Body of pancreas (tissue), 4 donors: ENCODE measurements at regions not wholly inside any gene's neighbourhood (a gene's known extent, or its start where the extent isn't known, plus 50 kb on each side); places are given as distances from the start of the nearest gene placed in this dataset.
"Not testable (repeated sequence)": the region's sequence is repeated elsewhere in the genome, so short reads cannot be mapped to it uniquely, and the experiment has no call there.

Source experiments
- ATAC-seq: fragments of 150-250 bp; one replicate; pipeline ENCODE4 v1.9.1; 2016
- DNase-seq, 4 donors: peaks; one replicate each; pipeline ENCODE4 v3.0.0-alpha.2; 2019
- H3K27ac ChIP-seq, 4 donors: fragments of 200-600 bp; sonication (generic); 1 replicate in 3 of 4; 2 replicates in 1 of 4; pipeline versions ENCODE4 v1.5.1 to v1.6.1; 2016 to 2019; ENCODE audit warnings: mild to moderate bottlenecking in 1 of 4, mixed read lengths in 1 of 4, moderate library complexity in 1 of 4
- H3K27me3 ChIP-seq, 2 donors: fragments of 200-600 bp; sonication (generic); one replicate each; pipeline ENCODE4 v1.6.0; 2016; ENCODE audit warnings: mild to moderate bottlenecking in 1 of 2
- H3K36me3 ChIP-seq, 2 donors: fragments of 200-600 bp; sonication (generic); replicated peaks in 1 of 2; 2 replicates each; pipeline ENCODE4 v1.5.1; 2016; ENCODE audit warnings: low read depth in 2 of 2; ENCODE audit not compliant: insufficient read depth in 1 of 2
- H3K4me1 ChIP-seq: fragments of 200-600 bp; sonication (generic); one replicate; pipeline ENCODE4 v1.6.0; 2016
- H3K4me3 ChIP-seq, 2 donors: fragments of 200-600 bp; sonication (generic); 1 replicate in 1 of 2; 2 replicates in 1 of 2; pipeline ENCODE4 v1.5.1; 2016 to 2019
- H3K9me3 ChIP-seq, 3 donors: fragments of 200-600 bp; sonication (generic); 1 replicate in 2 of 3; 2 replicates in 1 of 3; pipeline ENCODE4 v1.5.1; 2016
- POLR2A ChIP-seq, 3 donors: fragments of 450-650 bp; IDR thresholded peaks; one replicate each; pipeline ENCODE4 v1.6.1; 2016; ENCODE audit warnings: antibody characterized with exemption in 3 of 3, mild to moderate bottlenecking in 2 of 3
- WGBS, 2 donors: methylation state at CpG; one replicate each; pipeline ENCODE4 v1.1.5; 2017; 5-methylcytosine and 5-hydroxymethylcytosine counted together
- intact Hi-C: fragments of 100-400 bp; cut with DNase I; formaldehyde crosslinking; loops from one replicate; pipeline ENCODE4 v1.15.1; 2023
- TF ChIP-seq, protein P1 (sequence below), 7 experiments: fragments of 450-650 bp in 4 of 7; fragments of 200-600 bp in 3 of 7; sonication (generic) in 3 of 7; IDR thresholded peaks; one replicate each; pipeline ENCODE4 v1.5.1; 2016 to 2019; ENCODE audit warnings: antibody characterized with exemption in 7 of 7

DNA sequence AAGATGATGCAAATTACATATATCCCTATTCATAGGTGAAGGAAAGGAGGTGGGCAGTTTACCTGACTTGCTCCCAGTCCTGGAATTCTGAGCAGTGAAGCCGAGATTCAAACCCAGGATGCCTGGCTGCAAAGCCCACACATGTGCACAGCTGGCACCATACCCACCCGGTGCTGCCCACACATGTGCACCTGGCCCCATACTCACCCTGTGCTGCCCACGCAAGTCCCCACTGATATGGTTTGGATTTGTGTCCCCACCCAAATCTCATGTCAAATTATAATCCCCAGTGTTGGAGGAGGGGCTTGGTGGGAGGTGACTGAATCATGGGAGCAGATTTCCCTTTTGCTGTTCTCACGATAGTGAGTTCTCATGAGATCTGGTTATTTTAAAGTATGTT is 179.2 kb upstream of the C14orf180 start:
- intact Hi-C loops: no loop called here
- DNase-seq: no peak
- no peaks in the 10 kb centered on the region for H3K27me3 ChIP-seq
- TF ChIP-seq, protein P1, sequence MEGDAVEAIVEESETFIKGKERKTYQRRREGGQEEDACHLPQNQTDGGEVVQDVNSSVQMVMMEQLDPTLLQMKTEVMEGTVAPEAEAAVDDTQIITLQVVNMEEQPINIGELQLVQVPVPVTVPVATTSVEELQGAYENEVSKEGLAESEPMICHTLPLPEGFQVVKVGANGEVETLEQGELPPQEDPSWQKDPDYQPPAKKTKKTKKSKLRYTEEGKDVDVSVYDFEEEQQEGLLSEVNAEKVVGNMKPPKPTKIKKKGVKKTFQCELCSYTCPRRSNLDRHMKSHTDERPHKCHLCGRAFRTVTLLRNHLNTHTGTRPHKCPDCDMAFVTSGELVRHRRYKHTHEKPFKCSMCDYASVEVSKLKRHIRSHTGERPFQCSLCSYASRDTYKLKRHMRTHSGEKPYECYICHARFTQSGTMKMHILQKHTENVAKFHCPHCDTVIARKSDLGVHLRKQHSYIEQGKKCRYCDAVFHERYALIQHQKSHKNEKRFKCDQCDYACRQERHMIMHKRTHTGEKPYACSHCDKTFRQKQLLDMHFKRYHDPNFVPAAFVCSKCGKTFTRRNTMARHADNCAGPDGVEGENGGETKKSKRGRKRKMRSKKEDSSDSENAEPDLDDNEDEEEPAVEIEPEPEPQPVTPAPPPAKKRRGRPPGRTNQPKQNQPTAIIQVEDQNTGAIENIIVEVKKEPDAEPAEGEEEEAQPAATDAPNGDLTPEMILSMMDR (IDR thresholded peaks at IDR 0.05): no peak
- no peak for TF ChIP-seq POLR2A (IDR thresholded peaks at IDR 0.05)
- 58 to 75% methylated on average over 4 of the region's 4 CpGs for WGBS, 2 donors
- H3K27ac ChIP-seq: no peak overlapping the region
- H3K36me3 ChIP-seq: no peaks in the 10 kb centered on the region
- no peaks in the 10 kb centered on the region for H3K4me1 ChIP-seq
- no peak for ATAC-seq
- no peak overlapping the region for H3K4me3 ChIP-seq
- peaks cover 0 to 13% (median 0%) of the 10 kb centered on the region in 3 donors for H3K9me3 ChIP-seq

DNA sequence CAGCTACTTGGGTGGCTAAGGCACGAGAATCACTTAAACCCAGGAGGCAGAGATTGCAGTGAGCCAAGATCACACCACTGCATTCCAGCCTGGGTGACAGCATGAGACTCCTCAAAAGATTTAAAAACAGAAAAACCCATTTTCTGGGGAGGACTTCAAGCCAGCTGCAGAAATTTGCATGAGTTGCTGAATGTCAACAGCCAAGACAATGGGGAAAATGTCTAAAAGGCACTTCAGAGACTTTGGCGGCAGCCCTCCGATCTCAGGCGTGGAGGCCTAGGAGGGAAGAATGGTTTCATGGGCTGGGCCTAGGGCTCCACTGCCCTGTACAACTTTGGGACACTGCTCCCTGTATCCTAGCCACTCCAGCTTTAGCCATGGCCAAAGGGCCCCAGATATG is 177.8 kb upstream of the C14orf180 start:
- Histone ChIP-seq H3K4me3 (no peak overlapping the region), H3K9me3 (peaks cover 0 to 8% (median 0%) of the 10 kb centered on the region in 3 donors), H3K4me1 (no peaks in the 10 kb centered on the region), H3K27me3 (no peaks in the 10 kb centered on the region), H3K36me3 (no peaks in the 10 kb centered on the region), H3K27ac (no peak overlapping the region)
- no peak for DNase-seq
- intact Hi-C loops: no loop called here
- no peak for ATAC-seq
- 86 to 89% methylated on average over 2 to 4 of the region's 4 CpGs for WGBS, 2 donors
- TF ChIP-seq POLR2A (IDR thresholded peaks at IDR 0.05): no peak
- TF ChIP-seq, protein P1 (IDR thresholded peaks at IDR 0.05): no peak

DNA sequence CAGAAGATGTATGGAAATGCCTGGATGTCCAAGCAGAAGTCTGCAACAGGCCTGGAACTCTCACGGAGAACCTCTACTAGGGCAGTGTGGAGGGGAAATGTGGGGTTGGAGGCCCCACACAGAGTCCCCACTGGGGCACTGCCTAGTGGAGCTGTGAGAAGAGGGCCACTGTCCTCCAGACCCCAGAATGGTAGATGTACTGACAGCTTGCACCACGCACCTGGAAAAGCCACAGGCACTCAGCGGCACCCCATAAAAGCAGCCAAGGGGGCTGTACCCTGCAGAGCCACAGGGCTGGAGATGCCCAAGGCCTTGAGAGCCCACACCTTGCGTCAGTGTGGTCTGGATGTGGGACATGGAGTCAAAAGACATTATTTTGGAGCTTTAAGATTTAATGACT is 177.3 kb upstream of the C14orf180 start:
- DNase-seq, intact Hi-C loops, ATAC-seq, H3K4me3 ChIP-seq, H3K4me1 ChIP-seq, H3K27ac ChIP-seq, H3K9me3 ChIP-seq, H3K27me3 ChIP-seq, H3K36me3 ChIP-seq: not testable (repeated sequence)
- 86 to 91% methylated on average over 1 to 4 of the region's 4 CpGs for WGBS, 2 donors

DNA sequence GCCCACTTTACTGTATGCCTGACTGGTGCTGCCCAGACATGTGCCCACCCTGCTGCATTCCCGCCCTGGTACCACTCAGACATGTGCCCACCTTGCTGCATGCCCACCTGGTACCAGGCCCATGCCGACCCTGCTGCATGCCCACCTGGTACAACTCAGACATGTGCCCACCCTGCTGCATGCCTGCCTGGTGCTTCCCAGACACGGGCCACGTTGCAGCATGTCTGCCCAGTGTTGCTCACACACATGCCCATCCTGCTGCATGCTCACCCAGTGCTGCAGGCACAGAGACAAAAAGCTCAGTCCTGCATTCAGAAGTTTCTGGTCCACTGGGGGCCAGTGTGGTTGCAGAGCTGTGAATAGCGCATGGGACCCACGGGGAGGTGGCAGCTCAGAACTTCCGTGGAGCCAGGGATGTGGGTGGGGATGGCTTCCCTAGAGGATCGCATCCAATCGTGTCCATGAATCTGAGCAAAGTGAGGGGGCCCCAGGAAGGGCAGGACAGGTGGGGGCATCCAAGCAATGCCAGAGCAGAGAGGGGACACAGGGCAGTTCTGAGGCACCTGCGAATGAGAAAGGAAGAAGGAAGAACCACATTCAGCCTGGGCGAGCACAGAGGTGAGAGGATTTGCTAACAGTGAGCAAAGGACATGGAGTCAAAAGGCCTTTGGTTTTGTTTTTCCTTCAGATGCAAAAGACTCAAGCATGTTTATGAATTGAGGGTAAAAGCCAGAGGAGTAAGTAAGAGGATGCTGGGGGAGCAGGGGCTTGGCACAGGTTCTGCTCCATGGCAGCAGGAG is 175.9 kb upstream of the C14orf180 start:
- Histone ChIP-seq H3K27ac (no peak overlapping the region), H3K36me3 (no peaks in the 10 kb centered on the region), H3K4me3 (no peak overlapping the region), H3K4me1 (no peaks in the 10 kb centered on the region), H3K9me3 (no peaks in the 10 kb centered on the region), H3K27me3 (no peaks in the 10 kb centered on the region)
- intact Hi-C loops: no loop called here
- WGBS, 2 donors: 76 to 81% methylated on average over 4 to 11 of the region's 11 CpGs
- TF ChIP-seq, protein P1 (IDR thresholded peaks at IDR 0.05): no peak
- TF ChIP-seq POLR2A (IDR thresholded peaks at IDR 0.05): no peak
- DNase-seq (no peak), ATAC-seq (no peak)

DNA sequence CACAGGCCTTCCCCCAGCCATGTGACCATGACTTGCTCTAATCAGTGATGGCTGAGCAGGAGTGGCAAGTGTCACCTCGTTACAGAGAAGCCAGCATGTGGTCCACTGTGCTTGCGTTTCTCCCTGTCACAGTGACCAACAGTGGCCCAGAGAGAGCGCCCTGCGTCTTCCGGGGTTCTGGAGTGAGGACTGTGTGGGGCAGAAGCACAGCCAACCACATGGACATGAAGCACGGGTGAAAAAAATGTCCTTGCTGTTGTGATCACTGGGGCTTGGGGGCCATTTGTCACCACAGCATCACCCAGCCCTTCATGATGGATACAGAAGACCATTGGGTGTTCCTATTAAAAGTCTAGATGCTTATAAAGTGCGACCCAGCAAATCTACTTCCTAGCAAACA is 174.6 kb upstream of the C14orf180 start:
- WGBS, 2 donors: 73 to 75% methylated on average over 6 to 7 of the region's 7 CpGs
- Histone ChIP-seq H3K27ac (no peak overlapping the region), H3K27me3 (no peaks in the 10 kb centered on the region), H3K9me3 (no peaks in the 10 kb centered on the region), H3K36me3 (no peaks in the 10 kb centered on the region), H3K4me3 (no peak overlapping the region), H3K4me1 (no peaks in the 10 kb centered on the region)
- ATAC-seq (no peak), DNase-seq (no peak)
- intact Hi-C loops: no loop called here
- no peak for TF ChIP-seq POLR2A (IDR thresholded peaks at IDR 0.05)
- TF ChIP-seq, protein P1 (IDR thresholded peaks at IDR 0.05): no peak
